Glutamatergic neuron (in vitro differentiated cells): ENCODE measurements at regions not wholly inside any gene's neighbourhood (a gene's known extent, or its start where the extent isn't known, plus 50 kb on each side); places are given as distances from the start of the nearest gene placed in this dataset.
A peak's percentile ranks its signal among the peaks of the same experiment; 100 is the strongest.

Experiments
- DNase-seq: peaks from one replicate; pipeline ENCODE4 v3.0.0; 2022
- H3K27ac Mint-ChIP-seq: one replicate; pipeline ENCODE4 v1.8.0; 2020; ENCODE audit warnings: mild to moderate bottlenecking, mixed read lengths, inconsistent platforms; ENCODE audit not compliant: unreplicated experiment
- H3K27me3 Mint-ChIP-seq: one replicate; pipeline ENCODE4 v1.8.0; 2020; ENCODE audit warnings: mild to moderate bottlenecking, moderate library complexity, mixed read lengths, inconsistent platforms; ENCODE audit not compliant: unreplicated experiment
- H3K36me3 Mint-ChIP-seq: one replicate; pipeline ENCODE4 v1.8.0; 2020; ENCODE audit warnings: mild to moderate bottlenecking, mixed read lengths, inconsistent platforms; ENCODE audit not compliant: unreplicated experiment
- H3K4me1 Mint-ChIP-seq: one replicate; pipeline ENCODE4 v1.8.0; 2020; ENCODE audit warnings: mild to moderate bottlenecking, low read depth, mixed read lengths, inconsistent platforms; ENCODE audit not compliant: unreplicated experiment
- H3K4me3 Mint-ChIP-seq: one replicate; pipeline ENCODE4 v1.8.0; 2020; ENCODE audit warnings: mild to moderate bottlenecking, mixed read lengths, inconsistent platforms; ENCODE audit not compliant: unreplicated experiment
- H3K9me3 Mint-ChIP-seq: one replicate; pipeline ENCODE4 v1.8.0; 2020; ENCODE audit warnings: mild to moderate bottlenecking, moderate library complexity, mixed read lengths, inconsistent platforms; ENCODE audit not compliant: unreplicated experiment
- TF ChIP-seq, protein P1 (sequence below): fragments of 200-600 bp; sonication (generic); IDR thresholded peaks from one replicate; pipeline ENCODE4 v1.5.0; 2021; ENCODE audit not compliant: partially characterized antibody, unreplicated experiment

DNA sequence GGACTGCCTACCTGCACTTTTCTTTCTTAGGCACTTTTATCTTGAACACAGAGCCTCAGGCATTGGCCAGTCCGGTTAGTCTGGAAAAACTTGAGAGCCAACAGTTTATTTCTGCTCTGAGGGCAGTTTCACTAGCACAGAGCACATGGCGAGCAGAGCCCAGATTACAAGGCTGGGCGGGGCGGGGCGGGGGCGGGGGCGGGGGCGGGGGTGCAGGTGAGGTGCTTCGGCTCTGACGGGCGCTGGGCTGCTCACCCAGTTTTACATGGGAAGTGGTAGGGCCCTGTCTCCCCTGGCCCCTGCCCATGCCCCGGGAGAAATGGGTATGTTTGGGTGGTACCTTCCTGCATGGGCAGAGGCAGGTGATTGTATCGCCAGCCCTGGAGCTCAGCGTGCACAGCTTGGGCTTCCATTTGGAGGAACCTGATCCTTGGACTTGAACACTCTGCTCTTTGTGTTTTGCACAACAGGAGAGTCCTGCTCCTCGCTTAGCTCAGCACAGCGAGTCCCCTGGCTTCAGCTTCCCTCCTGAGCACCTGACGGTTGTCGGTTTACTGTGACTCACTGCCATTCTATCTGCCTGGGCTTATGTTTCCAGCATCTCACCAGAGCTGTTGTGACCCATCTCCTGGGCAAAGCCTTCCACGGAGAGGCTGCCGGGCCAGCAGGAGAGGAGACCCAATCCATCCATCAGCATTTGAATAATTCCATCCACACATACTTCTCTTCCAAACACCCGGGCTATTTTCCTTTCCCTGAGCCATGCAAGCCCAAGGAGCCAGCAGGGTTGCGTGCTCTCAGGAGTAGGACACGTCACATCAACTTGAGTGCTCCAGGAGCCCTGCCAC is 108.5 kb downstream of the ARF6 start:
- Mint-ChIP-seq H3K4me1 (peaks cover 22% of the 10 kb centered on the region), H3K36me3 (no peaks in the 10 kb centered on the region), H3K4me3 (no peak overlapping the region), H3K27me3 (peaks cover 1% of the 10 kb centered on the region), H3K27ac (no peak overlapping the region), H3K9me3 (peaks cover 7% of the 10 kb centered on the region)
- no peak for DNase-seq
- TF ChIP-seq, protein P1, sequence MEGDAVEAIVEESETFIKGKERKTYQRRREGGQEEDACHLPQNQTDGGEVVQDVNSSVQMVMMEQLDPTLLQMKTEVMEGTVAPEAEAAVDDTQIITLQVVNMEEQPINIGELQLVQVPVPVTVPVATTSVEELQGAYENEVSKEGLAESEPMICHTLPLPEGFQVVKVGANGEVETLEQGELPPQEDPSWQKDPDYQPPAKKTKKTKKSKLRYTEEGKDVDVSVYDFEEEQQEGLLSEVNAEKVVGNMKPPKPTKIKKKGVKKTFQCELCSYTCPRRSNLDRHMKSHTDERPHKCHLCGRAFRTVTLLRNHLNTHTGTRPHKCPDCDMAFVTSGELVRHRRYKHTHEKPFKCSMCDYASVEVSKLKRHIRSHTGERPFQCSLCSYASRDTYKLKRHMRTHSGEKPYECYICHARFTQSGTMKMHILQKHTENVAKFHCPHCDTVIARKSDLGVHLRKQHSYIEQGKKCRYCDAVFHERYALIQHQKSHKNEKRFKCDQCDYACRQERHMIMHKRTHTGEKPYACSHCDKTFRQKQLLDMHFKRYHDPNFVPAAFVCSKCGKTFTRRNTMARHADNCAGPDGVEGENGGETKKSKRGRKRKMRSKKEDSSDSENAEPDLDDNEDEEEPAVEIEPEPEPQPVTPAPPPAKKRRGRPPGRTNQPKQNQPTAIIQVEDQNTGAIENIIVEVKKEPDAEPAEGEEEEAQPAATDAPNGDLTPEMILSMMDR: no peak

DNA sequence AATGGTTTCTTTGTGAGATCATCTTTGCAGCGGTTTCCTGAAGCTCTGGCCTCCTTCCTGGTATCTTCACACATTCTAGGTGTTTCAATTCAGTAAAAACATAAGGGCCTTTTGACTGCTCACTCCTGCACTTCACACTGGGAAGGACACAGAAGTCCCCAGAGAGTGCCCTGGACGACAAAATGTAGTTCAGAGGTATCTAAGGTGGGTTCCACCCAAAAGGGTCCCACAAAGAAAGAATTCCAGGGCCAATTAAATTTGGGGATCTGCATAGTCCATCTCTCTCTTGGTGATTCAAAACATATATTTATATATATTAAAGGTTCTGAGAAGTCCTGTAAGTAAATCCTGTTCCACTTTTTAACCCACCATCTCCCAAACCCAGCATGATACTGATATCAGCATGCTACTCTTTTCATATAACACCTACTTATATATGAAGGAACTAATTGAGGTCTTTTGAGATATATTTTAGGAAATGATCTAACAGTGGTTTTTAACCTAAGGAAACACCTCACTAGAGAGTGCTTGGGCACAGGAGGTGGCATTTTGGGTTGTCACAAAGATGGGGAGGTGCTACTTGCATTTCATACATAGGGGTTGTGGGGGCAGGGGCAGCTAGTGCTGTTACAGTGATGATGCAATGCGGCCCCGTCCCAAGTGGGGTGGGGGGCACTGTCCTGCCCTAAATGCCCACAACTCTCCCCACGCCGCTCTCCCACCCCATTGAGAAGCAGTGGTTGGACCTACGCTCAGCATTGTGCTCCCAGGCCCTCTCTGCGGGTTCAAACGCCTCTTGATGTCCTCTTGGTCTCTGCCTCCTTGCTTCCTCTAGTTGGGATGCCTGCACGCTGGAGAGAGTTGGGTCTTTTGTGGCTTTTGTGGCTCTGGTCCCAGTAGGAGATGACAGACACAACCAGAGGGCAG is 109.4 kb downstream of the ARF6 start:
- no peak overlapping the region for H3K27ac Mint-ChIP-seq
- no peak overlapping the region for H3K4me3 Mint-ChIP-seq

DNA sequence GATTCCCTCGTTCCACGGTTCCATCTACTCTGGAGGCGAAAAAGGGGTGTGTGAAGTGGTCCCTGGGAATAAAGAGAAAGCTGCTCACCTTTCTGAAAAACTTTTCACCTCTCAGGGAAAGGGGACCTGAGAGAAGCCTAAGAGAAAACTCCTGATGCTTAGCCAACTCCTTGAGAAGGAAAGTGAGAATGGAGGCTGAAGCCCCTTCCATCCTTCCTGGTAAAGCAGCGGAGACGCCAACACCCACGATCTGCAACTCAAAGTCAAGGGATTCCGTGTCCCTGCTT is 110.0 kb downstream of the ARF6 start:
- H3K27me3 Mint-ChIP-seq: peaks cover 1% of the 10 kb centered on the region

More for the DNA sequence above, 109.4 kb downstream of the ARF6 start:
- TF ChIP-seq, protein P1: no peak
- Mint-ChIP-seq H3K36me3 (no peaks in the 10 kb centered on the region), H3K9me3 (peaks cover 7% of the 10 kb centered on the region), H3K27me3 (peaks cover 1% of the 10 kb centered on the region), H3K4me1 (peaks cover 22% of the 10 kb centered on the region)
- no peak for DNase-seq

DNA sequence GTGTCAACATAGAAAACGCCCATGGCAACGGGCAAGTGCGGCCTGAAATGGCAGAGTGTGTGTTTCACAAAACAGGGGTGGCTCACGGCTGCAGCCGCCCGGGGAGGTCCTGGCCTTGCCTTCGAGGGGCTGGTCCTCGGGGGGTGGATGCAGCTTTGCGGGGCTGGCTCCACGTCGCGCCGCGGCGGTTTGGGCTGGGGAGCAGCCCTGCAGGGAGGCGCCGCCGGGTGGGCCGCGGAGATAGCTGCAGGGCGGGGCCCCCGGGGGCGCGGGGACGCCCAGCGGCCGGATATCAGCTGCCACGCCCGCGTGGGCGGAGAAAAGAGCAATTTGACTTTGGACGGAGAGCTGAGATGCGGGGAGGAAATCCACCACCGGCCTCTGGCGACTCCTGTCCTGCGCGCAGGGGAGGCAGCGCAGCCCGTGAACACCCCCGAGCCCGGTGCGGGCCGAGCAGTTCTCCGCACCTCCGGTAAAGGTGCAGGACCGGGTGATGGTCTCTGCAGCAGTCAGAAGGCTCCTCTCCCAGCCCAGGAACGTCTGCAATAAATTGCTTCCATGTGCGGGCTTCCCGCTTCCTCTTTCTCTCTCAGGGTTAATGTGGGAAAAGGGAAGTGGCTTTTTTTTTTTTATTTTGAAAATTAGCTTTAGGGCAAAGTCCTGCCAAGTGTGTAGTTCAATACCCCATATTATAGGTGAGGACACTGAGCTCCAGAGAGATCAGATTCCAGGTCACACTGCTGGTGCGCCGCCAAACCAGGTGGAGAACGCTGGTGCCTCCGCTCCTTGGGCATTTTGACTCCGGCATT is 110.5 kb downstream of the ARF6 start:
- TF ChIP-seq, protein P1: no peak
- no peaks in the 10 kb centered on the region for H3K36me3 Mint-ChIP-seq
- H3K9me3 Mint-ChIP-seq: peaks cover 7% of the 10 kb centered on the region
- peak; percentile 41 for DNase-seq
- H3K27ac Mint-ChIP-seq: no peak overlapping the region
- H3K27me3 Mint-ChIP-seq: peaks cover 1% of the 10 kb centered on the region
- peaks cover 22% of the 10 kb centered on the region for H3K4me1 Mint-ChIP-seq
- H3K4me3 Mint-ChIP-seq: peak overlapping the region; percentile 82

More for the DNA sequence above, 110.0 kb downstream of the ARF6 start:
- TF ChIP-seq, protein P1: no peak
- peak overlapping the region; percentile 82 for H3K4me3 Mint-ChIP-seq
- DNase-seq: no peak
- H3K36me3 Mint-ChIP-seq: no peaks in the 10 kb centered on the region
- no peak overlapping the region for H3K27ac Mint-ChIP-seq
- H3K4me1 Mint-ChIP-seq: peaks cover 22% of the 10 kb centered on the region
- peaks cover 7% of the 10 kb centered on the region for H3K9me3 Mint-ChIP-seq
